Trophoblast cell (in vitro differentiated cells and primary cell): ENCODE measurements at regions not wholly inside any gene's neighbourhood (a gene's known extent, or its start where the extent isn't known, plus 50 kb on each side); places are given as distances from the start of the nearest gene placed in this dataset.
A peak's percentile ranks its signal among the peaks of the same experiment; 100 is the strongest.

Experiments
- DNase-seq, 2 donors: peaks; one replicate each; pipeline ENCODE4 v3.0.0-alpha.2; 2016
- H2AFZ ChIP-seq: 2 replicates; pipeline ENCODE4 v1.6.1; 2013; ENCODE audit warnings: low read length, moderate library complexity, mild to moderate bottlenecking; ENCODE audit not compliant: insufficient read depth, poor library complexity
- H2AK5ac ChIP-seq: 2 replicates; pipeline ENCODE4 v1.6.1; 2013; ENCODE audit warnings: mild to moderate bottlenecking, low read length
- H2BK120ac ChIP-seq: 2 replicates; pipeline ENCODE4 v1.6.1; 2013; ENCODE audit warnings: low read length, mild to moderate bottlenecking, moderate library complexity; ENCODE audit not compliant: insufficient read depth, poor library complexity
- H2BK12ac ChIP-seq: 2 replicates; pipeline ENCODE4 v1.6.1; 2013; ENCODE audit warnings: mild to moderate bottlenecking, low read length, moderate library complexity
- H2BK5ac ChIP-seq: 2 replicates; pipeline ENCODE4 v1.6.1; 2013; ENCODE audit warnings: low read length, low read depth, moderate library complexity, mild to moderate bottlenecking; ENCODE audit not compliant: poor library complexity
- H3K14ac ChIP-seq: 2 replicates; pipeline ENCODE4 v1.6.1; 2013; ENCODE audit warnings: mild to moderate bottlenecking, low read length
- H3K18ac ChIP-seq: 2 replicates; pipeline ENCODE4 v1.6.1; 2013; ENCODE audit warnings: mild to moderate bottlenecking, low read length
- H3K23ac ChIP-seq: 2 replicates; pipeline ENCODE4 v1.6.1; 2013; ENCODE audit warnings: low read length
- H3K27ac ChIP-seq: 2 replicates; pipeline ENCODE4 v1.5.1; 2013; ENCODE audit warnings: low read depth, mild to moderate bottlenecking, inconsistent platforms, low read length, moderate library complexity
- H3K27me3 ChIP-seq: 2 replicates; pipeline ENCODE4 v1.6.1; 2013; ENCODE audit warnings: inconsistent platforms, mild to moderate bottlenecking, low read length, moderate library complexity; ENCODE audit not compliant: insufficient read depth
- H3K36me3 ChIP-seq, 2 experiments: 1 replicate in 1 of 2; 2 replicates in 1 of 2; pipeline ENCODE4 v1.6.1; 2013; ENCODE audit warnings: low read length in 2 of 2, mild to moderate bottlenecking in 2 of 2, moderate library complexity in 1 of 2; ENCODE audit not compliant: insufficient read depth in 2 of 2, control insufficient read depth in 1 of 2
- H3K4ac ChIP-seq: 2 replicates; pipeline ENCODE4 v1.6.1; 2013; ENCODE audit warnings: low read depth, mild to moderate bottlenecking, low read length, moderate library complexity
- H3K4me1 ChIP-seq, 2 experiments: 1 replicate in 1 of 2; 2 replicates in 1 of 2; pipeline ENCODE4 v1.6.1; 2013; ENCODE audit warnings: low read length in 2 of 2, mild to moderate bottlenecking in 2 of 2, moderate library complexity in 1 of 2; ENCODE audit not compliant: insufficient read depth in 2 of 2, control insufficient read depth in 1 of 2
- H3K4me2 ChIP-seq: 2 replicates; pipeline ENCODE4 v1.6.1; 2013; ENCODE audit warnings: inconsistent platforms, mild to moderate bottlenecking, low read length, moderate library complexity
- H3K4me3 ChIP-seq: 2 replicates; pipeline ENCODE4 v1.5.1; 2013; ENCODE audit warnings: mild to moderate bottlenecking, low read depth, low read length, inconsistent platforms
- H3K79me1 ChIP-seq: one replicate; pipeline ENCODE4 v1.6.1; 2013; ENCODE audit warnings: low read length
- H3K79me2 ChIP-seq: 2 replicates; pipeline ENCODE4 v1.6.1; 2013; ENCODE audit warnings: low read length, mild to moderate bottlenecking; ENCODE audit not compliant: control insufficient read depth, insufficient read depth, poor library complexity
- H3K9ac ChIP-seq: 2 replicates; pipeline ENCODE4 v1.6.1; 2013; ENCODE audit warnings: mild to moderate bottlenecking, low read length
- H3K9me3 ChIP-seq: 2 replicates; pipeline ENCODE4 v1.6.1; 2013; ENCODE audit warnings: low read depth, mild to moderate bottlenecking, control low read depth, inconsistent platforms, low read length; ENCODE audit not compliant: insufficient read depth
- H4K12ac ChIP-seq: 2 replicates; pipeline ENCODE4 v1.6.1; 2013; ENCODE audit warnings: low read depth, mild to moderate bottlenecking, low read length, moderate library complexity
- H4K8ac ChIP-seq: 2 replicates; pipeline ENCODE4 v1.6.1; 2013; ENCODE audit warnings: low read depth, mild to moderate bottlenecking, low read length, moderate library complexity
- H4K91ac ChIP-seq: one replicate; pipeline ENCODE4 v1.6.1; 2013; ENCODE audit warnings: low read depth, mild to moderate bottlenecking, low read length, moderate library complexity
- WGBS: extraction: QIAGEN DNeasy Blood & Tissue Kit; methylation state at CpG from one replicate; pipeline ENCODE4 v1.1.7; 2013; ENCODE audit warnings: missing lambda C conversion rate; ENCODE audit not compliant: insufficient read length, insufficient coverage; ENCODE audit errors: extremely low coverage; 5-methylcytosine and 5-hydroxymethylcytosine counted together

DNA sequence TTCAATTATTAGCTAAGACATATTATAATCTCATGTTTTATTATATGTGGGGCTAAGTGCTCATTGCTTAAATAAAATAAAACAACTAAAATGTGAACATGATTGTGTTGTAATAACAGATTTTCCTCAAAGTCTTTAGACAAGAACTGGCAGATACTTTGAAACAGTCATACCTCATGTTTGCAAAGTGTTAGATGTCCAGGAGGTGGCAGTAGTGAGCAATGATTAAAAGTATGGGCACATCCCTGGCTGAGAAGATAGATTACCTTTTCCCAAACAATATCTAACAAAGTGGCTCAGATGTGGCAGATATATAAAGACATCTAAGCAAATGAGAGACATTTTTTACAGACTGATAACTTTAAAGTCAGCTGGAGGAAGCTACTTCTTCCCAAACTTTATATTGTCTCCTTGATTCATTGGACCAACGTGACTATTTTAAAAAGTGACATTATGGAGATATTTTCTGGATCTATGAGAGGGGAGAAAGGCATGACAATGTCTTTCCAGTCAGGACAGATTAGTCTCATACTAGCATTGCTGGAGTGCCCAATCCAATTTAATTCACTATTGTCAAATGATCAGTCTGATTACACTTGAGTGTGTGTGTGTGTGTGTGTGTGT, 269.8 kb downstream of the S1PR1 start:
- WGBS = no CpG with 5 or more reads among the region's 1 CpG
- no peak overlapping the region for H3K14ac ChIP-seq
- no peak overlapping the region for H3K4ac ChIP-seq
- H2BK12ac ChIP-seq = no peak overlapping the region
- H3K27me3 ChIP-seq = no peaks in the 10 kb centered on the region
- H3K4me2 ChIP-seq = no peak overlapping the region
- no peak overlapping the region for H4K8ac ChIP-seq
- peak; percentile 5 to 78 for DNase-seq
- no peak overlapping the region for H3K23ac ChIP-seq
- no peaks in the 10 kb centered on the region for H3K79me2 ChIP-seq
- H2BK120ac ChIP-seq = no peak overlapping the region
- no peaks in the 10 kb centered on the region for H3K4me1 ChIP-seq
- H3K27ac ChIP-seq = no peak overlapping the region
- no peak overlapping the region for H3K18ac ChIP-seq
- no peaks in the 10 kb centered on the region for H3K79me1 ChIP-seq
- H3K4me3 ChIP-seq = no peak overlapping the region
- no peaks in the 10 kb centered on the region for H3K9me3 ChIP-seq
- no peak overlapping the region for H4K91ac ChIP-seq
- H2AK5ac ChIP-seq = no peak overlapping the region
- H4K12ac ChIP-seq = no peak overlapping the region
- H3K36me3 ChIP-seq = no peaks in the 10 kb centered on the region
- H2AFZ ChIP-seq = no peak overlapping the region
- no peak overlapping the region for H2BK5ac ChIP-seq
- no peak overlapping the region for H3K9ac ChIP-seq

DNA sequence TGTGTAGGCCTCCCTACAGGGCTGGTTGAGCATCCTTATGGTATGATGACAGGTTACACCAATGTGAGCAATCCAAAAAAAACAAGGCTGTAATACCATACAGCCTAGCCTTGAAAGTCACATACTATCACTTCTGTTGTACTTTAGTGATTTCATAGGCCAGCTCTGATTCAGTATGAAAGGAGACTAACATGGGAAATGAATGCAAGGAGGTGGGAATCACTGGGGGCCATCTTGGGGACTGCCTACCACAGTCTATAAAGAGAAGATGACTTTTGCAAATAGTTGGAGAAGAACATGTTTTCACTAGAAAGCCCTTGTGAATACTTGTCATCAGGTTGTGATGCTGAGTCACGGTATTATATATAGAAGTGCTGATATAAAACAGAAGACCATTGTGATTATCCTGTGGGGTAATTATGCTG, 270.7 kb downstream of the S1PR1 start:
- Histone ChIP-seq H3K4ac (no peak overlapping the region), H3K36me3 (no peaks in the 10 kb centered on the region), H3K9ac (no peak overlapping the region), H3K79me2 (no peaks in the 10 kb centered on the region), H3K27me3 (no peaks in the 10 kb centered on the region), H3K9me3 (no peaks in the 10 kb centered on the region), H3K18ac (no peak overlapping the region), H4K91ac (no peak overlapping the region), H2AK5ac (no peak overlapping the region), H3K27ac (no peak overlapping the region), H2BK5ac (no peak overlapping the region), H2BK120ac (no peak overlapping the region), H3K14ac (no peak overlapping the region), H3K4me3 (no peak overlapping the region), H3K4me1 (no peaks in the 10 kb centered on the region), H2BK12ac (no peak overlapping the region), H3K79me1 (no peaks in the 10 kb centered on the region), H4K8ac (no peak overlapping the region), H2AFZ (no peak overlapping the region), H3K23ac (no peak overlapping the region), H4K12ac (no peak overlapping the region), H3K4me2 (no peak overlapping the region)
- no peak for DNase-seq
- no CpG with 5 or more reads among the region's 1 CpG for WGBS

DNA sequence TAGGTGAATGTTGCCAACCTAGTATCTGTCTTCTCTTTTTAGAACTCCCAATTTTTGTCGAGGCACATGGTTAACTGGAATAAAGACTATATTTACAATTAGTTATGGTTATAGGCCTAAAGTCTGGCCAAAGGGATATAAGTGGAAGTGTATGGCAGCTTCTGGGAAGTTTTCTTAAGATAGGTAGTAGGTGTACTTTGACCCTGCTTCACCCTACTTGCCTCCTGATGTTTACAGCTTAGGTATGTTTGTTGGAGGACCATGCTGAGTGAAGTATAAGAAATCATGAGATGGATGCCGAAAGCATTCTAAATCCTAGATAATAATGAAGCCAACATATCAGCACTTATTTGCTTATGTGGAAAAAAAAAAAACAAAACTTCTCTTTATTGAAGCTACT, 272.1 kb downstream of the S1PR1 start:
- DNase-seq = no peak
- Histone ChIP-seq H3K4me3 (no peak overlapping the region), H3K27ac (no peak overlapping the region), H3K14ac (no peak overlapping the region), H3K4ac (no peak overlapping the region), H2BK12ac (no peak overlapping the region), H2BK5ac (no peak overlapping the region), H2AK5ac (no peak overlapping the region), H3K9ac (no peak overlapping the region), H3K9me3 (no peaks in the 10 kb centered on the region), H3K79me1 (no peaks in the 10 kb centered on the region), H3K79me2 (no peaks in the 10 kb centered on the region), H4K91ac (no peak overlapping the region), H3K27me3 (no peaks in the 10 kb centered on the region), H4K8ac (no peak overlapping the region), H2AFZ (no peak overlapping the region), H3K18ac (no peak overlapping the region), H3K23ac (no peak overlapping the region), H3K4me2 (no peak overlapping the region), H4K12ac (no peak overlapping the region), H3K36me3 (no peaks in the 10 kb centered on the region), H3K4me1 (no peaks in the 10 kb centered on the region), H2BK120ac (no peak overlapping the region)
- no CpG with 5 or more reads among the region's 2 CpGs for WGBS

DNA sequence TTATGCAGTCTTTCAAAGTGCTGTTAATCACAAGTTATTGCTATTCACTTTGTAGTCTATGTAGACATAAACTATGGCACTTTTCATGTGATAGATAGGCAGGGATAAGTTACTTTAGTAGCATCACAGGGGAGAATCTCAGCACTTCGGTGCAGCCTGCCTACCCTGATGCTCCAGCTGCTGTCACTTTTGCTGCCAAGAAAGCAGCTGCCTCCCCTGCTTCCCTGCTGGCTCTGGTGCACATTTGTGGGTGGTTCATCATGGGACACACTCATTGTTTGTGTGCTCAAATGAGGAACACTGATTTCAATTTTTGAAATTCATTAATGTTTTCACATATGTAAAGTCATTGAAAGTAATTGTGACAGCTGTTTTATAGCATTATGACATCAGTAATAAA, 272.6 kb downstream of the S1PR1 start:
- H2BK120ac ChIP-seq = no peak overlapping the region
- H3K27me3 ChIP-seq = no peaks in the 10 kb centered on the region
- no peak overlapping the region for H3K4me3 ChIP-seq
- DNase-seq = no peak
- H4K91ac ChIP-seq = no peak overlapping the region
- H2BK5ac ChIP-seq = no peak overlapping the region
- no peaks in the 10 kb centered on the region for H3K79me1 ChIP-seq
- H3K4me2 ChIP-seq = no peak overlapping the region
- no peak overlapping the region for H2BK12ac ChIP-seq
- no peaks in the 10 kb centered on the region for H3K4me1 ChIP-seq
- H2AK5ac ChIP-seq = no peak overlapping the region
- H3K9ac ChIP-seq = no peak overlapping the region
- no peak overlapping the region for H4K12ac ChIP-seq
- WGBS = no CpG with 5 or more reads among the region's 1 CpG
- no peaks in the 10 kb centered on the region for H3K9me3 ChIP-seq
- H3K27ac ChIP-seq = no peak overlapping the region
- no peak overlapping the region for H3K18ac ChIP-seq
- H3K4ac ChIP-seq = no peak overlapping the region
- H2AFZ ChIP-seq = no peak overlapping the region
- H4K8ac ChIP-seq = no peak overlapping the region
- no peak overlapping the region for H3K23ac ChIP-seq
- H3K14ac ChIP-seq = no peak overlapping the region
- no peaks in the 10 kb centered on the region for H3K36me3 ChIP-seq
- H3K79me2 ChIP-seq = no peaks in the 10 kb centered on the region
